ENCODE measurements at regions not wholly inside any gene's neighbourhood (a gene's known extent, or its start where the extent isn't known, plus 50 kb on each side); places are given as distances from the start of the nearest gene placed in this dataset.

DNA sequence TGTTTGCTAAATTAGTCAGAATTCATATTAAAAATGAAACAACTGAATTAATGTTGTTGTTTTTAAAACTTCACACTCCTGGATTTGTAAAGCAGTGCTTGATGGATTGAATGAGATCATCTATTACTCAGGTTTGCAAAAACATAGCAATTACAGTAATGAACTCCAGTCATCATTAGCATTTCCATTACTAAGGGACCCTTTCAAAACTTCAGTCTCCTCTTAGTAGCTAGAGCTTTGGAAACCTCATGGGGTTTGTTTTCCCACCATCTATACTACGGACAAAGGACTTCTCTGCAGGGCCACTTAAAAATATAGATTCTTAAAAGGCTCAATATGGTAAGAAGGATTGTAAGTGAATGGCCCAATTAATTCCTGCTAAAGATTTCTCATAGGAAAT lies 174.5 kb upstream of the PRNP start:
- DNase-seq, result no peak

GRCh38 chr20:4509825-4510522 lies 176.3 kb upstream of the PRNP start:
- no peak for DNase-seq

GRCh38 chr20:4508773-4509172 lies 177.5 kb upstream of the PRNP start:
- DNase-seq, result no peak

- no peak for DNase-seq
Measured at GRCh38 chr20:4507288-4507719, 179.0 kb upstream of the PRNP start.

DNA sequence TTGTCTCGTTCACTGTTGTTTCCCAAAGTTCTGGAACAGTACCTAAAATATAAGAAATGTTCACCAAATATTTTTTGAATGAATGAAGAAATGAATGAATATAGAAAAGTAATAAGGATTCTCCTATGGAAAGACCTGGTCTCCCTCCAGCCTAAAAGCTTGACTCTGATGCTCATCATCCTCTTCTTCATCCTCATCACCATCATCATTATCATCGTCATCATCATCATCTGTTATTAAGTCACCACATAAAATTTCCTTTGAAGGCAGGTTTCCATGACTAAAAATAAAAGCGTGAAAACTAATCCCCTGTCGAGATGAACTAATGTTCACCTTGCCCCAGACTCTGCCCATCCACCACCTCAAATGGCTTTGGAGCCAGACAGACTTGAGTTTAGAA lies 181.4 kb upstream of the PRNP start:
- DNase-seq, result no peak

DNA sequence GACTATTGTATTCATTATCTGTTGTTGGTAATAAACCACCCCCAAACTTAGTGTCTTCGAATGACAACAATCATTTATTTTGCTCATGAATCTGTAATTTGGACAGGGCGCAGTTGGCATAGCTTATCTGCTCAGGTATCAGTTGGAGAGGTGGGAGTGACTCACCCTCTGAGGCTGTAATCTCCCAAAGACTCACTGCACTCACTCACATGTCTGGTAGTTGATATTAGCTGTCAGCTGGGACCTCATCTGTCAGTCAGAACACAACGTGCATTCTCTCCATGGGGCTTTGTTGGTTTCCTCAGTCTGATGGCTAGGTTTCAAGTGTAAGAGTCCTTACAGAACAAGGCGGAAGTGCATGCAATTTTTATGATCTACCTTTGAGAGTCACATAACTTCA lies 183.5 kb upstream of the PRNP start:
- no peak for DNase-seq

DNA sequence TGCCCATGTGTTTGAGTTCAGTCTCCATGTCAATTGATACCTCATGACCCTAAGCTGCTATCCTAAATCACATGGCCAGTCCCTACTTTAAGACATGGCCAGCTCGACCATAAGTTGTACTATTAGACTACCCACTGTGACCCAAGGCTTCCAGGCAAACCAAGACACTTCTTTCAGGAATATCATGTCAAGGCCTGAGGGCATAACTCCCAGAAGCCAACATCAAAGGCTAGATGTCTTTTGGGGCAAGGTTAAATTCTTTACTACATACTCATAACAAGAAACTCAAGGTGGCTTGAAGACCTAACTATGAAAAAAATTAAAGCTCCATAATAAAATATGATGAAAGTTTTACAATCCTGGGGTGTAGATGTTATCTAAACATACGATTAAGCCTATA lies 192.9 kb upstream of the PRNP start:
- no peak for DNase-seq

GRCh38 chr20:4491643-4492042 lies 194.6 kb upstream of the PRNP start:
- no peak for DNase-seq

DNA sequence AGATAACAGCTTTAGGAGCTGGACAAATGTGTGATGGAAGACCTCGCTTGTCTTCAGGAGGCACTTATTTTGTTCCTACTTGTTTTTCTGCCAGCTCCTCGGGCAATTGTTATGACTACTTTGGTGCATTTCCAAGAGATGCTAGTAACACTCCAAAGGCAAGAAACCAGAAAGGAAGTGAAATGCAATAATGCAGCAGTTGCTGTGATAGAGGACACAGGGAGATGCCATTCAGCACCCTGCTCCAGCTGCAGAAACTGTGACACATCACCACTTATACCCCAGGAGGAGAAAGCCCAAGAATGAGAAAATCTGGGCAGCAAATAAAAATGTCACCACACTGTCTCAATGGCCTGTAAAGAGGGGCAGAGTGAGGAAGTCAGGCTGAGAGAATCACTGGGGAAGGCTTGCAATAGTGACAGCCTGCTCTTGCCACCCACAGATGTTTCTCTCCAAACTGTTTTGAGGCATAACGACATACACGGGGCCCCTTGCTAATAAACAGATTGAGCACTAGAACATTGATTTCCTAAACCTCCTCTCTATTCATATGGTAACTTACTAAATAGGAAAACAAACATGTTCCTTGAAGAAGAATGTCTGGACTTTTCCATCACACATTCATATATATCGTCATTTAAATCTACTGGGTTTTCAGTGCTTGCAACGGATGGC lies 195.5 kb upstream of the PRNP start:
- DNase-seq, result no peak

- no peak for DNase-seq
Measured at GRCh38 chr20:4490045-4490444, 196.2 kb upstream of the PRNP start.

- DNase-seq, result no peak
Measured at GRCh38 chr20:4488407-4489339, 197.6 kb upstream of the PRNP start.

DNA sequence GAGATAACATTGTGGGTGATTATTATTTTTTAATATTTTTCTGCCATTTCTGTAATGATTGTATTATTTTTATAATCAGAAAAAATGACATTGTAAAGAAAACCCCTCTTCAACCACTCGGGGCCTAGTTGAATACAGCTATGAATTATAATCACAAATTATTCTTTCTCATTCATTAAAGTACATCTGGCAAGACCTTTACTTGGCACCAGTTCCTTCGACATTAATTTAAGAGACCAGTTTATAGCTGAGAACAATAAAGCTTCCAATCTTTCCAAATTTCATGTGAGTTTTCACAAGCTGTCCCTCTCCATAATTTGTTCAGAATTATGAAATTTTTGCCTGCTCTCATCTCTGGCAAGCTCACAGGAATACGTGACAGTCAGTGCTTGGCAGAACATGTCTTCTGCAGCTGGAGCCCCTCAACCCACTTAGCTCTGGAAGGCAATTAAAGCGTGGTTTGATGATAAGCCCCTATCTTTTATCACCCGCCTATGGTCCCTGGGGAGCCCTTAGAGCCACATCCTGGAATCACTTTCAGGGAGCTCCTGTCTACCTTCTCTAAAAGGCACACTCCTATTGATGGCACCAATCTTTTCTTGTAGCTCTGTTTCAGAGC lies 201.8 kb upstream of the PRNP start:
- no peak for DNase-seq

GRCh38 chr20:4483961-4484360 lies 202.3 kb upstream of the PRNP start:
- DNase-seq, result no peak

DNA sequence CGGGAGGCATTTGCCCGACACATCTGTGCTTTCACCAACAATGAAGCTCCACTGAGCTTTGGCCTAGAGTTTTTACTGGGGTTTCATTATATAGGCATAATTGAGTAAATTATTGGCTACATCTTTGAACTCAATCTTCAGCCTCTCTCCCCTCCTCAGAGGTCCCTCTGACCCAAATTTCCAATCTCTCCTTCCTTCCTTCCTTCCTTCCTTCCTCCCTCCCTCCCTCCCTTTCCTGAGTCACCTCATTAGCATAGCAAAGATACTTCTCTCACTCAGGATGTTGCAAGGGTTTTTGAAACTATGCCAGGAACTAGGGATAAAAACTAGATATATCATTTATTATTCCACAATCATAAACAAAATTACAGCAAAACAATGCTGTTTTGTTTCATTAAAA lies 202.8 kb upstream of the PRNP start:
- DNase-seq, result no peak

DNA sequence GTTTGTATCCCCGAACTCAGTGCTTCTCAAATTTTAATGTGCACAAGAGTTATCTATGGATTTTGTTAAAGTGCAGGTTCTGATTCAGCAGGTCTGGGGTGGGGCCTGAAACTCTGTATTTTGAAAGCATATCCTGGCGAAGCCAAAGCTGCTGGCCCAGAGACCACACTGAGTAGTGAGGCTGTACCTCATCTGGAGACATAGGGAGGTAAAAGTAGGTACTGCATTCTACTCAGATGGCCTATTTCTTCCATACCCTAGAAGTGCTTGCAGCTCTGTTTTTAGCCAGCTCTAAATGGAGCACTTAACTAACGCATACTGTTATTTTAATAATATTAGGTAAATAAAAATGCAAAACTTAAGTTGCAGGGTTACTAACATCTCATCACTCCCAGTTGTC lies 206.2 kb upstream of the PRNP start:
- no peak for DNase-seq

DNA sequence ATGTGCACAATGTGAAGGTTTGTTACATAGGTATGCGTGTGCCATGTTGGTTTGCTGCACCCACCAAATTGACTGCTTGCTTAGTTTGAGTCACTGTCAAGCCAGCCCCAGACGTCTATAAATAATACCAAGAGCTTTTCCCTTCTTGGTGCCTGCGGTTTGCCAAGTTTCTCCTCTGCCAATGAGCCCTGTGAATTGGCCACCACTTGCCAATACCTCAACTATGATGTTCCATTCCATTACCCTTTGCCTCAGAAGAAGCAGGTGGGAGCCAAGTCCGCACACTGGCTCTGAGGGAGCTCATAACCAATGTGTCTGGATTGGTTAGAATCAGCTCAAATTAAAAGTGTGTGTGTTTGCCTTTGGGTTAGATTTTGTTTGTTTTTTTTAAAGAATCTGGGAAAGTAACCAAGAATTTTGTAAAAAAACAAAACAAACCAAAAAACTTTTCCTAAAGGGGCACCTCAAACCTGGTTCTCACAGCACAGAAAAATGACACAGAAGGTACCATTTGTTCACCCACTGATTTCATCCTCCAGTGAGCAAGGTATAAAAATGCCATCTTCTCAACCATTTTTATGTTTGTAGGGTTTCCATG lies 209.3 kb upstream of the PRNP start:
- no peak for DNase-seq

GRCh38 chr20:4472906-4473305 lies 213.3 kb upstream of the PRNP start:
- no peak for DNase-seq

DNA sequence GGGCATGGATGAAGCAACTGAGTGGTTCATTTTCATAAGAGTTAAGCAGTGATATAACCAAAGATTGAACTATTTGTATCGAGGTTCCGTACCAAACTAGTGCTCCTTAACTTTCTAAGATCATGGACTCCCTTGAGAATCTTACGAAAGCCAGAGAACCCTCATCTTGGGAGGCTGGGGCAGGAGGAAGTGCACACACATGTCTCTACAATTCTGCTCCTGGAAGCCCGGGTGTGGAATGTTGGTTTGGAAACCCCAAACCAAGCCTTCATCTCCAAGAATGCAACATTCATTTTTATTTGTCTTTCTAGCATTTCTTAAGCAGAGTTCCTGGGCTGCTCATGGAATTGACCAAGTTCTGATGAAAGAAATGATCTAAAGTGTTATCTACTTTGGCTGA lies 215.0 kb upstream of the PRNP start:
- DNase-seq, result no peak

GRCh38 chr20:4470375-4470774 lies 215.9 kb upstream of the PRNP start:
- no peak for DNase-seq

- DNase-seq, result no peak
Measured at GRCh38 chr20:4469910-4470309, 216.3 kb upstream of the PRNP start.

DNA sequence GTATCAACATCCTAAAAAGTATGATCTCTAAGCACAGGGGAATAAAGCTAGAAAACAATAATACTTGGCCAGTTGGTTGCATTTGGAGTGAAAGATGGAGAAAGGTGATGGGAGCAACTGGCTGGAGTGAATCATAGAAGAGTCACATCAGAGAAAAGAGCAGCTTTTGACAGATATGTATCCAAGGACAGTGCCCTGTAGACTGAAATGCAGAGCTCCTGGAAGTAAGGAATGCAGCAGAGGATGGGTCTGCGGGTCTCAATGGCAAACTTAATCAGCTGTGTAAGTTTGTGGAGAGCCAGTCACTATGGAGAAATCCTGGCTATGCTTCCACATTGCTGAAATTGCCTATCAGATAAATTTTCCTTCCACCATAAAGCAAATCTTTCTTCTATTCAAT lies 218.1 kb upstream of the PRNP start:
- DNase-seq, result no peak

- no peak for DNase-seq
Measured at GRCh38 chr20:4465855-4466545, 216.9 kb upstream of the ADRA1D start.

All from bone marrow (tissue), 2 donors.